HepG2 (cell line): ENCODE measurements at regions not wholly inside any gene's neighbourhood (a gene's known extent, or its start where the extent isn't known, plus 50 kb on each side); places are given as distances from the start of the nearest gene placed in this dataset.

ENCODE experiments used
- ATAC-seq: fragments of 200-7000 bp; cut with Tn5 transposase; 3 replicates; pipeline ENCODE4 v1.9.1; 2020; ENCODE audit warnings: mild to moderate bottlenecking, moderate library complexity
- BruUV-seq: library from RNA; stranded (reverse); fragments of 400-500 nt; replicated peaks from 2 replicates; lab custom pipeline; 2021; lab: Mats Ljungman, UMichigan
- CTCF ChIA-PET: fragments of 300-600 bp; formaldehyde crosslinking; extraction: SDS; loops from one replicate; lab custom pipeline; 2021; ENCODE audit warnings: low total read pairs, inconsistent platforms, low intra/inter-chr PET ratio; lab: Yijun Ruan, JAX
- POLR2A ChIA-PET: fragments of 350-600 bp; sonication (Branson Sonifier 250); formaldehyde crosslinking; loops from one replicate; lab custom pipeline; 2020; ENCODE audit warnings: antibody characterized with exemption, inconsistent platforms; lab: Yijun Ruan, JAX
- DNase-seq: peaks from one replicate; pipeline ENCODE4 v3.0.0-alpha.2; 2015; ENCODE audit warnings: low spot score
- FAIRE-seq: peaks from 3 replicates; lab custom pipeline; 2011; peaks lifted over from hg19 to GRCh38; lab: Jason Lieb, UNC
- H2AFZ ChIP-seq: one replicate; pipeline ENCODE4 v1.6.1; 2011; ENCODE audit warnings: low read length, inconsistent platforms
- H3K27ac ChIP-seq: fragments of 300-600 bp; 3 replicates; pipeline ENCODE4 v1.8.0; 2011; ENCODE audit warnings: mixed run types, mild to moderate bottlenecking, mixed read lengths, low read length, inconsistent platforms; ENCODE audit not compliant: insufficient read depth; ENCODE audit errors: extremely low read length
- H3K27me3 ChIP-seq, 2 experiments: fragments of 200-600 bp in 1 of 2; 2 replicates in 1 of 2; 3 replicates in 1 of 2; pipeline versions ENCODE4 v1.6.0 to v1.8.0; 2011; ENCODE audit warnings: low read length in 2 of 2, mild to moderate bottlenecking in 2 of 2, moderate library complexity in 2 of 2, inconsistent platforms in 1 of 2; ENCODE audit not compliant: insufficient read depth in 2 of 2, control insufficient read depth in 1 of 2
- H3K36me3 ChIP-seq, 2 experiments: fragments of 200-600 bp in 1 of 2; replicated peaks in 1 of 2; 2 replicates in 1 of 2; 3 replicates in 1 of 2; pipeline versions ENCODE4 v1.5.1 to v1.8.0; 2011; ENCODE audit warnings: low read length in 2 of 2, inconsistent platforms in 1 of 2; ENCODE audit not compliant: insufficient read depth in 2 of 2, control insufficient read depth in 1 of 2
- H3K4me1 ChIP-seq: 2 replicates; pipeline ENCODE4 v1.5.1; 2012; ENCODE audit warnings: low read length, inconsistent platforms; ENCODE audit not compliant: insufficient read depth
- H3K4me2 ChIP-seq: 2 replicates; pipeline ENCODE4 v1.6.0; 2011; ENCODE audit warnings: low read depth, low read length, inconsistent platforms
- H3K4me3 ChIP-seq, 3 experiments: fragments of 200-600 bp in 1 of 3; sonication (generic), shearing (Covaris generic) in 1 of 3; replicated peaks in 1 of 3; 2 replicates each; pipeline ENCODE4 v1.5.1; 2011 to 2016; ENCODE audit warnings: low read length in 3 of 3, inconsistent platforms in 2 of 3, low read depth in 2 of 3, mild to moderate bottlenecking in 2 of 3, control low read depth in 1 of 3, mixed read lengths in 1 of 3; ENCODE audit not compliant: insufficient read depth in 1 of 3
- H3K79me2 ChIP-seq: one replicate; pipeline ENCODE4 v1.6.1; 2011; ENCODE audit warnings: low read length, inconsistent platforms; ENCODE audit not compliant: insufficient read depth
- H3K9ac ChIP-seq: 2 replicates; pipeline ENCODE4 v1.6.0; 2011; ENCODE audit warnings: mild to moderate bottlenecking, low read depth, low read length, inconsistent platforms; ENCODE audit not compliant: insufficient read depth
- H3K9me3 ChIP-seq: 2 replicates; pipeline ENCODE4 v1.5.1; 2012; ENCODE audit warnings: mild to moderate bottlenecking, low read length
- H4K20me1 ChIP-seq: 2 replicates; pipeline ENCODE4 v1.6.0; 2011; ENCODE audit warnings: inconsistent platforms, mild to moderate bottlenecking, low read length, moderate library complexity; ENCODE audit not compliant: insufficient read depth
- NCOA1 ChIP-seq: sonication (generic); formaldehyde crosslinking; IDR thresholded peaks from 2 replicates; pipeline ENCODE4 v1.9.0; 2021; ENCODE audit warnings: missing genetic modification reagents
- RNF2 ChIP-seq: fragments of 450-650 bp; conservative IDR thresholded peaks from 2 replicates; pipeline ENCODE4 v1.6.1; 2016; ENCODE audit warnings: low read depth
- ZBTB46 ChIP-seq: sonication (generic); formaldehyde crosslinking; IDR thresholded peaks from 2 replicates; pipeline ENCODE4 v1.4.0; 2020; ENCODE audit warnings: mild to moderate bottlenecking, missing genetic modification reagents, borderline replicate concordance
- ZNF143 ChIP-seq: sonication (generic); formaldehyde crosslinking; IDR thresholded peaks from 2 replicates; pipeline ENCODE4 v1.4.0; 2020; ENCODE audit warnings: missing genetic modification reagents
- WGBS: methylation state at CpG from one replicate; pipeline ENCODE4 v1.1.6; 2017; ENCODE audit warnings: low lambda C conversion rate; 5-methylcytosine and 5-hydroxymethylcytosine counted together
- in situ Hi-C: cut with HindIII; loops from 2 replicates; pipeline ENCODE4 v1.10.0; 2017; ENCODE audit warnings: low pct_unique_long_range_greater_than_20kb; ENCODE audit not compliant: extremely low pct_ligation_motif_present
- intact Hi-C: fragments of 100-400 bp; cut with micrococcal nuclease; formaldehyde crosslinking; loops from one replicate; pipeline ENCODE4 v1.10.0; 2022; ENCODE audit not compliant: unreplicated experiment

GRCh38 chr21:28804089-28804670, 188.5 kb downstream of the LTN1 start:
- DNase-seq (no peak), FAIRE-seq (no peak), ATAC-seq (no peak)
- Histone ChIP-seq H3K4me1 (no peaks in the 10 kb centered on the region), H3K79me2 (no peaks in the 10 kb centered on the region), H4K20me1 (no peaks in the 10 kb centered on the region), H3K4me3 (no peak overlapping the region), H3K9me3 (no peaks in the 10 kb centered on the region), H3K4me2 (no peak overlapping the region), H3K27ac (no peak overlapping the region), H3K27me3 (no peaks in the 10 kb centered on the region), H3K9ac (no peak overlapping the region), H2AFZ (no peak overlapping the region), H3K36me3 (no peaks in the 10 kb centered on the region)
- BruUV-seq = no TSS peak
- POLR2A ChIA-PET = no interaction called here
- in situ Hi-C loops = no loop called here
- TF ChIP-seq ZNF143 (CRISPR knock-in tag) (no peak), ZBTB46 (CRISPR knock-in tag) (no peak)
- CTCF ChIA-PET = no interaction called here
- intact Hi-C loops = no loop called here
- WGBS = 80% methylated on average over 3 of the region's 3 CpGs

GRCh38 chr21:28801906-28802305, 190.8 kb downstream of the LTN1 start:
- Histone ChIP-seq H3K4me2 (no peak overlapping the region), H3K9ac (no peak overlapping the region), H4K20me1 (no peaks in the 10 kb centered on the region), H3K4me3 (no peak overlapping the region), H2AFZ (no peak overlapping the region), H3K27ac (no peak overlapping the region), H3K4me1 (no peaks in the 10 kb centered on the region), H3K36me3 (no peaks in the 10 kb centered on the region), H3K9me3 (no peaks in the 10 kb centered on the region), H3K79me2 (no peaks in the 10 kb centered on the region)
- DNase-seq = no peak
- BruUV-seq = no TSS peak
- no peak for FAIRE-seq
- POLR2A ChIA-PET = no interaction called here
- CTCF ChIA-PET = no interaction called here
- no peak for ATAC-seq
- intact Hi-C loops = no loop called here
- WGBS = 81% methylated on average over 1 of the region's 1 CpG
- TF ChIP-seq NCOA1 (no peak), RNF2 (no peak)
- TF ChIP-seq, all 625 proteins: peak for 0
- in situ Hi-C loops = no loop called here
- H3K27me3 ChIP-seq = no peaks in the 10 kb centered on the region
